HG03460 (cell line): ENCODE measurements at regions not wholly inside any gene's neighbourhood (a gene's known extent, or its start where the extent isn't known, plus 50 kb on each side); places are given as distances from the start of the nearest gene placed in this dataset.
"Not testable (repeated sequence)": the region's sequence is repeated elsewhere in the genome, so short reads cannot be mapped to it uniquely, and the experiment has no call there.

ENCODE experiments used
- ATAC-seq: cut with Tn5 transposase; IDR thresholded peaks from one replicate; pipeline ENCODE4 v1.9.1; 2021; ENCODE audit not compliant: unreplicated experiment

- not testable (repeated sequence) for ATAC-seq
Measured at GRCh38 chrX:65888150-65888549, 151.7 kb downstream of the VSIG4 start.

- ATAC-seq = no peak
Measured at GRCh38 chrX:65883556-65883955, 156.3 kb downstream of the VSIG4 start.

GRCh38 chrX:65879977-65880799, 159.7 kb downstream of the VSIG4 start:
- ATAC-seq = no peak

- no peak for ATAC-seq
Measured at GRCh38 chrX:65878456-65878855, 161.4 kb downstream of the VSIG4 start.

- ATAC-seq = no peak
Measured at GRCh38 chrX:65877953-65878352, 161.9 kb downstream of the VSIG4 start.

- ATAC-seq = not testable (repeated sequence)
Measured at GRCh38 chrX:65875614-65876013, 164.3 kb downstream of the VSIG4 start.

- ATAC-seq = no peak
Measured at GRCh38 chrX:65874765-65875164, 165.1 kb downstream of the VSIG4 start.

GRCh38 chrX:65874110-65874509, 165.8 kb downstream of the VSIG4 start:
- ATAC-seq = no peak

- ATAC-seq = no peak
Measured at GRCh38 chrX:65873385-65873784, 166.5 kb downstream of the VSIG4 start.

- ATAC-seq = peak; percentile 85
Measured at GRCh38 chrX:65871671-65872311, 168.1 kb downstream of the VSIG4 start.

- not testable (repeated sequence) for ATAC-seq
Measured at GRCh38 chrX:65870544-65870943, 169.3 kb downstream of the VSIG4 start.

- ATAC-seq = no peak
Measured at GRCh38 chrX:65866773-65867172, 173.1 kb downstream of the VSIG4 start.

- ATAC-seq = peak; percentile 75
Measured at GRCh38 chrX:65866146-65866545, 173.7 kb downstream of the VSIG4 start.

- no peak for ATAC-seq
Measured at GRCh38 chrX:65862638-65863037, 177.2 kb downstream of the VSIG4 start.

GRCh38 chrX:65859299-65859698, 180.6 kb downstream of the VSIG4 start:
- no peak for ATAC-seq

- not testable (repeated sequence) for ATAC-seq
Measured at GRCh38 chrX:65854437-65854836, 185.4 kb downstream of the VSIG4 start.

GRCh38 chrX:65851306-65851705, 183.9 kb downstream of the MSN start:
- not testable (repeated sequence) for ATAC-seq

- not testable (repeated sequence) for ATAC-seq
Measured at GRCh38 chrX:65850821-65851220, 183.4 kb downstream of the MSN start.

- no peak for ATAC-seq
Measured at GRCh38 chrX:65846974-65847373, 179.5 kb downstream of the MSN start.

GRCh38 chrX:65841263-65841662, 173.8 kb downstream of the MSN start:
- no peak for ATAC-seq

GRCh38 chrX:65838674-65839073, 171.2 kb downstream of the MSN start:
- ATAC-seq = no peak

- no peak for ATAC-seq
Measured at GRCh38 chrX:65837875-65838549, 170.6 kb downstream of the MSN start.
